RPMI8226 (cell line): ENCODE measurements at regions not wholly inside any gene's neighbourhood (a gene's known extent, or its start where the extent isn't known, plus 50 kb on each side); places are given as distances from the start of the nearest gene placed in this dataset.
"Not testable (repeated sequence)": the region's sequence is repeated elsewhere in the genome, so short reads cannot be mapped to it uniquely, and the experiment has no call there.

Source experiments
- DNase-seq: peaks from one replicate; pipeline ENCODE4 v3.0.0-alpha.2; 2015

DNA sequence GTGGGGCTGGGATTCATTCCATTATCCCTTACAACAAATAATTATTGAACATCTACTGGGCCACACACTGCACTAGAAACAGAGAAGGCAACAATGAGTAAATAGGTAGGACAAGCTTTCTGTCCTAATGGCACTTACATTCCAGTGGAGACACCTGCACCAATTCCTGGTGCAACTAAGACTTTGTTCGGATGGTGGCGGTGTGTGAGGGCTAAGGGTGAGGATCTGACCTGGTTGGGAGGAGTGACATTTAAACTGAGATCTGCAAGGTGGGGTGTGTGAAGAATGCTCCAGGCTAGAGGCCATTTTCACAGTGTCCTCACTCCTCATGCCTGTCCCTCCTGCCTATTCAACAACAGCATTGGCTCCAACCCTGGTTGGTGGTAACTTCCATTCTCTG is 510.0 kb downstream of the XYLT1 start:
- DNase-seq: no peak

- DNase-seq: no peak
These were observed 504.3 kb downstream of the XYLT1 start for GRCh38 chr16:16966439-16966838.

- no peak for DNase-seq
These were observed 499.7 kb downstream of the XYLT1 start for GRCh38 chr16:16971042-16971441.

- DNase-seq: no peak
These were observed 497.9 kb downstream of the XYLT1 start for GRCh38 chr16:16972831-16973230.

DNA sequence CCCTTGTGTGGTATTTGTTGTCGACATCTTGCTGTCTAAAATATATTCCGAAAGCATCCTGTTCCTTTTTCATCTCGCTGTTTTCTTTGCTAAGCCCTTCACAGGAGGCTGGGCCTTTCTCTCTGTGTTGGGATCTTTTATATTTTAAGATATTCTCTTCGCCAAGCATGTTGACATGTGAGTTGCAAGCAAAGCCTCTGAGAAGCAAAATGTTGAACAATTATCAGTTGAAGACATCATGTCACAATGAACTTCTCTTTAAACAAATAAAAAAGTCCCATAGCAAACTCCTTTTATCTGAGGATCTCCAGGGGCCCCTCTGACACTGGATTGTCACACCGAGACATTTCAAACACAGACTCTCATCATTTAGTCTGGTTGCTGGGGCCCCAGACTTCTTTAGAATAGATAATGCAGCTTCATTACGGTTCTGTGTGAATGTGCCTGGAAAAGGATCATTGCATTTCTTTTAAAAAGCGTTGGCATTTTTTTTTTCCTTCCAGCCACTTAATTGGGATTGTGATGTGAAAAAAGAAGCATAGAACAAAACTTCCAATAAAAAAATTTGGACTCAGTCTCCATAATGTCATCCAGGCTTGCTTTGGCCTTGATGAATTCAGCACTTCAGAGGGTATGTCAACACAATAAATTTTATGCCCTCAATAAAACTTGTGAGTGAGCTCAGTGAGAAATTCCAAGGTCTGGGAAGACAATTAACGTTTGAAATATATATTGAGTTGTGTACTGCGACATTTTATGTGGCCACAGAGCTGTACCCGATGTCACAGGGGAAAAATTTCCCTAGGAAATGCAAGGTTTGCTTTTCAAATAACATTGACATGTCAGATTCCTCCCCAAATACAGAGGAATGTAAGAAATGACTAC is 496.8 kb downstream of the XYLT1 start:
- no peak for DNase-seq

DNA sequence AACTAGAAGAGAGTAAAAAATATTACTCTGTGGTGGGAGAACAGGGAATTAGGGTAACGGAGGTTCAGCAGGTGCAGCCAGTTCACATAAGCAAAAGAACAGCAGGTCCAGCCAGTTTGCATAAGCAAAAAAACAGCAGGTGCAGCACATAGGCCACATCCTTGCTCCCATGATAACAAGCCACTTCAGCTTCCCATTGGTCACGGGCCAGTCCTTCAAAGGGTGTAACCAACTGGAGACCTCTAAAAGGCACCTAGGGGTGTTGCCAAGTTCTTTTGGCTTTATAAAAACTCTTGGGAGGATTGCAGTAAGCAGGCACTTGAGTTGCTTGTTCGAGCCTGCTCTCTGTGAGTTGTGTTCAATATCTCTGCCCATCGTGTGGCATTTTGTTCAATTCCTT is 488.1 kb downstream of the XYLT1 start:
- DNase-seq: peak; percentile 7

DNA sequence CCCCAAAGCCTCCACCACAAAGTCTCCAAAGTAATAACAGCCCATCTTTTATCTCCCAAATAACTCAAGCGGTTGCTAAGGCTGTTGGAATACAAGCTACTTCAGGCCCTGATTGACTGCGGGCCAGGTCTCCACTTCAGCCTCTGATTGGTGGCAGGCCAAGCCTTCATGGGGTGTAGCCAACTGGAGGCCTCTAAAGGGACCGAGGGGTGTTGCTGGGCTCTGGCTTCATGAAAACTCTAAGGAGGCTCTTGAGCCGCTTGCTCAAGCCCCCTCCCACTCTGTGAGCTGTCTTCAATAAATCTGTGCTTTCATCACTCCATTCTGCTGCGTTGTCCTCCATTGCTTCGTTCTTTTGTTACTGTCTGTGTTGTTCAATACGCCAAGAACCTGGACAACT is 487.2 kb downstream of the XYLT1 start:
- no peak for DNase-seq

DNA sequence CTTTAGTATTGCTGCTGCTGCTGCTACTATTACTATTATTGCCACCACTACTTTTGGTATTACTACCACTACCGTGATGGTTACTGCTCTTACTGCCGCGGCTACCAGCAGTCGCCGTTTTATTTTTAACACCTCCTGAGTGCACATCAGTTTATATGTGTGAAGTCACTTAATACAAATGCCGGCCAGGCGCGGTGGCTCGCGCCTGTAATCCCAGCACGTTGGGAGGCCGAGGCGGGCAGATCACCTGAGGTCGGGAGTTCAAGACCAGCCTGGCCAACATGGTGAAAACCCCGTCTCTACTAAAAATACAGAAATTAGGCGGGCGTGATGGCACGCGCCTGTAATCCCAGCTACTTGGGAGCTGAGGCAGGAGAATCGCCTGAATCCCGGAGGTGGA is 486.7 kb downstream of the XYLT1 start:
- DNase-seq: not testable (repeated sequence)

- no peak for DNase-seq
These were observed 485.1 kb downstream of the XYLT1 start for GRCh38 chr16:16985707-16986106.

- no peak for DNase-seq
These were observed 481.8 kb downstream of the XYLT1 start for GRCh38 chr16:16988963-16989362.

DNA sequence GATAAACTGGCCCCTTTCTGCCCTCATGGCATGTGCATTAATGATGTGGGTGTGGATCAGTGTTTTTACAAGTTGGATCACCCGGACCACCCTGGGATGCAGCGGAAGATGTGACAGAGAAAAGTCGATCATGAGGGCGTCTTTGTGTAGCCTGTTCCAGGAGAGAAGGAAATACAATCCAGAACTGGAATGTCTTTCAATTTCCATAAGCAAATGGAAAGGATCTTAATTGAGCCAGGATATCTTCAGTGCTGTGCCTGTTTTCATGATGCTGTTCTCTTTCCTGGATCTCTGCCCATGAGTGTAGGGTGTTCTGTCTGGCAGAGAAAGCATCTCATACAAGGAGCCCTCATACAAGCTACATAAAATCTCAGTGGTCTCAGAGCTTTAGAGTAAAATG is 481.4 kb downstream of the XYLT1 start:
- DNase-seq: no peak

- DNase-seq: no peak
These were observed 479.0 kb downstream of the XYLT1 start for GRCh38 chr16:16991711-16992110.

GRCh38 chr16:16992975-16993765 is 477.6 kb downstream of the XYLT1 start:
- DNase-seq: no peak

- DNase-seq: no peak
These were observed 475.9 kb downstream of the XYLT1 start for GRCh38 chr16:16994831-16995230.

DNA sequence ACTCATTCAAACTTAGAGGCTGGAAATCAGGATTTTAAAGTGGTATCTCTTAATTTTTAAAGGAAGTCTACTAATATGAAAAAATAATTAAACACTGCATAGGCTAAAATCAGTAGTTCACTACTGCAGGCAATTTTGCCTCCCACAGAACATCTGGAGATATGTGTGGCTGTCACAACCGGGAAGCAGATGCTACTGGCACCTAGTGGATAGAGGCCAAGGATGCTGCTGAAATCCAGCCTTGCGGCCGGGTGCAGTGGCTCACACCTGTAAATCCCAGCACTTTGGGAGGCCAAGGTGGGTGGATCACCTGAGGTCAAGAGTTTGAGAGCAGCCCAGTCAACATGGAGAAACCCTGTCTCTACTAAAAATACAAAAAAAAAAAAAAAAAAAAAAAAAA is 473.9 kb downstream of the XYLT1 start:
- DNase-seq: no peak

- DNase-seq: no peak
These were observed 473.4 kb downstream of the XYLT1 start for GRCh38 chr16:16997349-16997748.

DNA sequence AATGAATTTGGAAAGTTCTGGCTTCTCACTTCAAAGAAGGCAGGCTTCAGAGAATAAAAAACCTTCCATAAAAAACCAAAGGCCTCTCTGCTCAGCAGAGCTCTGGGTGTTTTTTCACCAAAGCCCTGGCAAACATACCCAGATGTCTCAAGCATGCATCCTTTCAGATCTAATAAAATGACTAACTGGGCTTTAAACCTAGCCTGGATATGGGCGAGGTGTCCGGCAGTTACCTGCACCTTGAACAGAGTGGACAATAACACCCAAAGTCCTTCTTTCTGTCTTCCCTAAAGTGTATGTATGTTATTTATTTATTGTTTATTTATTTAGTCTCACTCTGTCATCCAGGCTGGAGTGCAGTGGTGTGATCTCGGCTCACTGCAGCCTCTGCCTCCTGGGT is 469.3 kb downstream of the XYLT1 start:
- no peak for DNase-seq

DNA sequence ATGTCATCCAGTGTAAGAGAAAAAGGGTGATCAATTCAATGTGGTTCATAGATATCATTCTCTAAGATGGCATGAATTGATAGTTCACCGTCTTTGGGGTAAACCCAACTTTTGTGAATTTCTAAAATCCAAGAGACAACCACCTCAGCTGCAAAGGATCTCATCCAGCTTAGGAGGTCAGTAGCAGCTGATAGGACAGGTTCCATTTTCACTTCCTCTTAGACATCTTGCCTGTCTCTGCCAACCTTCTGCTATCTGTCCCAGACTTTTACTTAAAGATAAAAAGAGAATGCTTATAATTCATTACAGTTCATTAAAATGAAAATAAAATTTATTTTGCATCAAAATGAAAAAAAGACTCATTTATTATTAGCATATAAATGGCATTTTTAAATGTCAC is 468.2 kb downstream of the XYLT1 start:
- peak; percentile 39 for DNase-seq

GRCh38 chr16:17005963-17006362 is 464.8 kb downstream of the XYLT1 start:
- not testable (repeated sequence) for DNase-seq

DNA sequence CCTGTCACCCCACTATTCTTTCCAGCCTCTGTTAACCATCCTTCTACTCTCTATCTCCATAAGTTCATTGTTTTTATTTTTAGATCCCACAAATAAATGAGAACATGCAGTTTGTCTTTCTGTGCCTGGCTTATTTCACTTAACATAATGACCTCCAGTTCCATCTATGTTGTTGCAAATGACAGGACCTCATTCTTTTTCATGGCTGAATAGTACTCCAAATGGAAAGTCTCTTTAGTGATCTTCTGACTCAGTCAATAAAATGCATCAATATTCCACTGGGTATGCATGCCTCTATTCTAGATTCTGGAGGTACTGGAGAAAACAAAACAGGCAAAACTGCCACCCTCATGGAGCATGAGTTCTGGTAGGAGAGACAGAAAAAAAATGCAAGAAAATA is 459.0 kb downstream of the XYLT1 start:
- no peak for DNase-seq

- DNase-seq: no peak
These were observed 457.7 kb downstream of the XYLT1 start for GRCh38 chr16:17013038-17013437.

GRCh38 chr16:17014484-17015121 is 456.2 kb downstream of the XYLT1 start:
- DNase-seq: no peak

DNA sequence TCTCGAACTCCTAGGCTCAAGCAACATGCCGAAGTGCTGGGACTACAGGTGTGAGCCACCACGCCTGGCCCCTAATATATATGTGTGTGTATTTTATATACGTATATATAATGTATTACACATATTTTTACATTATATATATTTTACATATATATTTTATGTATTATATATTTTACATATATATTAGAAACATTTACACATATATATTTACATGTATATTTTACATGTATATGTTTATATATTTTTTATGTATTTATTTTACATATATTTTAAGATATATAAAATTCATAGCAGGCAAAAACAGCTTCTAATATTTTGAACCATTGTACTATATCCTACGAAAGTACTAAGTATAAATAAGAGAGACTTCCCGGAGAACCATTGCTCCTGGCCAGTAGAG is 455.1 kb downstream of the XYLT1 start:
- no peak for DNase-seq

DNA sequence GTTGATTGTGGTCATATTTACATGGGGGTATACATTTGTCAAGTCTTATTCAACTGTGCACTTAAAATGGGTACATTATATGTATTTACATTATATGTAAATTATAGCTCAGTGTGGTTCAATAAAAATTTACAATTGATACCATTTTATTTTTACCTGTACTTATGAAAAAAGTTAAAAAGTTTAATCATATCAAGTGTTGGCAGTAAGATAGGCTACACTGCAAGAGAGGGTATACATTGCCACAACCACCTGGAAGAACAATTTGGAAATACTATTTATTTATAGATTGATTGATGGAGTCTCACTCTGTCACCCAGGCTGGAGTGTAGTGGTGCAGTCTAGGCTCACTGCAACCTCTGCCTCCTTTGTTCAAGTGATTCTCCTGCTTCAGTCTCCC is 453.3 kb downstream of the XYLT1 start:
- DNase-seq: no peak
